DOHH2 (cell line): ENCODE measurements at regions not wholly inside any gene's neighbourhood (a gene's known extent, or its start where the extent isn't known, plus 50 kb on each side); places are given as distances from the start of the nearest gene placed in this dataset.

Experiments
- H3F3A ChIP-seq: fragments of 200-600 bp; sonication (generic), shearing (Covaris generic); 2 replicates; pipeline ENCODE4 v1.6.0; 2016; ENCODE audit warnings: antibody characterized with exemption, mild to moderate bottlenecking; ENCODE audit not compliant: control insufficient read depth, insufficient read depth
- H3K27ac ChIP-seq: fragments of 200-600 bp; sonication (generic); 2 replicates; pipeline ENCODE4 v1.5.1; 2014; ENCODE audit warnings: low read depth, mild to moderate bottlenecking, low read length, moderate library complexity
- H3K27me3 ChIP-seq: fragments of 200-600 bp; sonication (generic); 2 replicates; pipeline ENCODE4 v1.6.1; 2014; ENCODE audit warnings: mild to moderate bottlenecking, low read length, mixed read lengths; ENCODE audit not compliant: control insufficient read depth
- H3K36me3 ChIP-seq: fragments of 200-600 bp; sonication (generic); 2 replicates; pipeline ENCODE4 v1.6.1; 2014; ENCODE audit warnings: mild to moderate bottlenecking, low read length, moderate library complexity, mixed read lengths; ENCODE audit not compliant: control insufficient read depth
- H3K4me1 ChIP-seq: fragments of 200-600 bp; sonication (generic); 2 replicates; pipeline ENCODE4 v1.6.1; 2014; ENCODE audit warnings: mild to moderate bottlenecking, low read length, mixed read lengths; ENCODE audit not compliant: control insufficient read depth
- H3K4me2 ChIP-seq: fragments of 200-600 bp; sonication (generic); 2 replicates; pipeline ENCODE4 v1.6.0; 2014; ENCODE audit warnings: mild to moderate bottlenecking, low read length, moderate library complexity
- H3K4me3 ChIP-seq: fragments of 200-600 bp; sonication (generic); 2 replicates; pipeline ENCODE4 v1.5.1; 2014; ENCODE audit warnings: mild to moderate bottlenecking, low read length, mixed read lengths
- H3K79me2 ChIP-seq: fragments of 200-600 bp; sonication (generic); 2 replicates; pipeline ENCODE4 v1.6.1; 2014; ENCODE audit warnings: mild to moderate bottlenecking, low read length, mixed read lengths; ENCODE audit not compliant: control insufficient read depth
- H3K9me2 ChIP-seq: fragments of 200-600 bp; sonication (generic); replicated peaks from 2 replicates; pipeline ENCODE4 v1.6.1; 2014; ENCODE audit warnings: mild to moderate bottlenecking, low read length, mixed read lengths; ENCODE audit not compliant: control insufficient read depth
- H3K9me3 ChIP-seq: fragments of 200-600 bp; sonication (generic); 2 replicates; pipeline ENCODE4 v1.6.1; 2014; ENCODE audit warnings: antibody characterized with exemption, low read length, mixed read lengths; ENCODE audit not compliant: control insufficient read depth, insufficient read depth
- H4K20me1 ChIP-seq: fragments of 200-600 bp; sonication (generic); 2 replicates; pipeline ENCODE4 v1.6.0; 2014; ENCODE audit warnings: low read depth, mild to moderate bottlenecking, antibody characterized with exemption, low read length, moderate library complexity; ENCODE audit not compliant: control insufficient read depth, insufficient read depth
- EZH2phosphoT487 ChIP-seq: fragments of 200-600 bp; sonication (generic); IDR thresholded peaks from 2 replicates; pipeline ENCODE4 v1.6.1; 2017; ENCODE audit warnings: borderline replicate concordance, mild to moderate bottlenecking, antibody characterized with exemption, low read length, moderate library complexity, mixed read lengths
- TF ChIP-seq, protein P1 (sequence below): fragments of 200-600 bp; sonication (generic); IDR thresholded peaks from one replicate; pipeline ENCODE4 v1.5.1; 2014; ENCODE audit warnings: antibody characterized with exemption, mild to moderate bottlenecking, low read depth, low read length; ENCODE audit not compliant: poor library complexity, severe bottlenecking

DNA sequence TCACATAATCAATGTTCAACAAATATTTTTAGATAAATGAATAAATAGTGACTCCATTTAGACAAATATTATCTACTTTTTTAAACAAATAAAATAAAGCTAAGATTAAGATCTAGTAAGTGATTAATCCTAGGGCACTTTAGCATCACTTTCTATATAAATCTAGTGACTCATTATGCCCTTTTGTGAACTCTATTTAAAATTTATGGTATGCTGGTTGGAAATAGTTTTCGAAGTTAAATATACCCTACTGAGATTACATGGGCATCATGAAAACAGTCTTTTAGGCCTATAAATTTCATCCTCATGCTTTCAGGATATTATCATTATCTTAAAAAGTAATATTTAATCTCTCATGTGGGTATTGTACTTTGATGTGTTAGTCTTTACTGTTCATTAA is 140.4 kb upstream of the UFL1 start:
- H3K36me3 ChIP-seq: no peaks in the 10 kb centered on the region

DNA sequence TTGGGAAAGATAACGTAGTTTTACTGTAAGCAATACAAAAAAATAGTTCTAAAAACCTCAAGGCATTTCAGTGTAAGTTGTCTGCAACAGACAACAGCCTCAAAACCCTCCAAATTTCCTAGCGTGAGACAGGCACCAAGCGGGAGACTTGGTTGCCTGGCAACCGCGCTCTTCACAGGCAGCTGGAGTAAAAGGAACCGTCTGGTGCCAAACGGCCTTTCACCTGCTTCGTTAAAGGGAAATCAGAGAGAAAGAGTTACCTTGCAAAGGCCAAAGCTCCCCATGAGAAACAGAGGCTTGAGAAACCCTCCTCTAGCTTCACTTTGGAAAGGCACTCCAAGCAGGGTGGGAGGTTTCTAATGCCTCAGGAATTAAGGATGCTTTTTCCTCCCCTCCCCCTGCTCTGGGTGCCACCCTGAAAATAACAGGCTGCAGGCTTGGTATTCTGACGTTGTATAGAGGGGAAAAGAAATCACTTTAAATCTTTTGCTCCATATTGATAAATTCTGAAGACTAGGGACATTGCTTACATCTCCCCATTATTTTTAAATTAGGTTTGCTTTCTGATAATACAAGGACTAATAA is 129.7 kb upstream of the UFL1 start:
- no peaks in the 10 kb centered on the region for H3K9me3 ChIP-seq
- no peak overlapping the region for H3K27ac ChIP-seq
- no peak overlapping the region for H3K4me2 ChIP-seq
- no peaks in the 10 kb centered on the region for H3K4me1 ChIP-seq
- H3F3A ChIP-seq: no peaks in the 10 kb centered on the region
- no peaks in the 10 kb centered on the region for H3K79me2 ChIP-seq
- no peaks in the 10 kb centered on the region for H3K36me3 ChIP-seq
- TF ChIP-seq, protein P1, sequence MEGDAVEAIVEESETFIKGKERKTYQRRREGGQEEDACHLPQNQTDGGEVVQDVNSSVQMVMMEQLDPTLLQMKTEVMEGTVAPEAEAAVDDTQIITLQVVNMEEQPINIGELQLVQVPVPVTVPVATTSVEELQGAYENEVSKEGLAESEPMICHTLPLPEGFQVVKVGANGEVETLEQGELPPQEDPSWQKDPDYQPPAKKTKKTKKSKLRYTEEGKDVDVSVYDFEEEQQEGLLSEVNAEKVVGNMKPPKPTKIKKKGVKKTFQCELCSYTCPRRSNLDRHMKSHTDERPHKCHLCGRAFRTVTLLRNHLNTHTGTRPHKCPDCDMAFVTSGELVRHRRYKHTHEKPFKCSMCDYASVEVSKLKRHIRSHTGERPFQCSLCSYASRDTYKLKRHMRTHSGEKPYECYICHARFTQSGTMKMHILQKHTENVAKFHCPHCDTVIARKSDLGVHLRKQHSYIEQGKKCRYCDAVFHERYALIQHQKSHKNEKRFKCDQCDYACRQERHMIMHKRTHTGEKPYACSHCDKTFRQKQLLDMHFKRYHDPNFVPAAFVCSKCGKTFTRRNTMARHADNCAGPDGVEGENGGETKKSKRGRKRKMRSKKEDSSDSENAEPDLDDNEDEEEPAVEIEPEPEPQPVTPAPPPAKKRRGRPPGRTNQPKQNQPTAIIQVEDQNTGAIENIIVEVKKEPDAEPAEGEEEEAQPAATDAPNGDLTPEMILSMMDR: no peak
- no peak for TF ChIP-seq EZH2phosphoT487
- no peaks in the 10 kb centered on the region for H3K27me3 ChIP-seq
- no peaks in the 10 kb centered on the region for H4K20me1 ChIP-seq
- no peak overlapping the region for H3K4me3 ChIP-seq
- no peaks in the 10 kb centered on the region for H3K9me2 ChIP-seq

More for the DNA sequence above, 140.4 kb upstream of the UFL1 start:
- Histone ChIP-seq H3K27me3 (no peaks in the 10 kb centered on the region), H3K4me2 (no peak overlapping the region), H3K9me2 (no peaks in the 10 kb centered on the region), H3K4me1 (no peaks in the 10 kb centered on the region), H3F3A (no peaks in the 10 kb centered on the region), H3K27ac (no peak overlapping the region), H3K9me3 (no peaks in the 10 kb centered on the region), H3K4me3 (no peak overlapping the region), H4K20me1 (no peaks in the 10 kb centered on the region), H3K79me2 (no peaks in the 10 kb centered on the region)
- TF ChIP-seq, protein P1: no peak
- no peak for TF ChIP-seq EZH2phosphoT487

DNA sequence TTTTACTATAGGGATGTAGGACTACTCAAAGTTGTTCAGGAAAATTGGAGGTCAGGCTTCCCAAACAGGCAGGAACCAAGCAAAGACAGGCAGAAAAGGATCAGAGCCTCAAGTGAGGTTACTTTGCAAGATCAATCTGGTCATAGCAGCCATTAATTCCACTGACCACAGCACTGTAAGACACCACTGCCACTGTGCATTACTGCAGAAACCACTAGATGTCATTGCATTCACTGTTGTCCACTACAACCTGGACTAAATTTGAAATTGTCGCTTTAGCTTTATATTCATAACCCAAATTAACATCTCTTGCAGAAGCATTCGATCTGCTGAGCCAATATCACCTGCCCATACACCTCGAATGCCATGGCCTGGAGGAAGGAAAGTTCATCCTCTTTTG is 126.9 kb upstream of the UFL1 start:
- Histone ChIP-seq H3K4me1 (no peaks in the 10 kb centered on the region), H3K9me3 (no peaks in the 10 kb centered on the region; the same call in 1 of the 2 replicates)
- TF ChIP-seq, protein P1: no peak
- no peak for TF ChIP-seq EZH2phosphoT487

DNA sequence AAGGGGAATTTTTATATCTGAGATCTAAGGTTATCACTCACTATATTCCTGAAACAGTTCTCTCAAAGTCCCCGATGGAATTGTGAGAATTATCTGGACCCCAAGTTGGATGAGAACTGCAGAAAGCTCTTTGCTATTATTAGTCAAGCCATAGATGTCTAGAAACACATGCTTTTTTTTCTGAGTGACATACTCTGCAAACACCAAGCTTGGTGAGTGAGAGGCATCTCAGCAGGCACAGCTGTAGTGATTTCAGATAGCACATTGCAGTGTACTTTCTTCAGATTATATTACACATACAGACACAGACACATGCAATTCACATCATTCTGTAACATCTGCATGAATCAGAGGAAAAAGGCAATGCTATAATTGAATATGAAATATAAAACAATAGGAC is 111.1 kb upstream of the UFL1 start:
- H3K4me3 ChIP-seq: no peak overlapping the region
- H3K27me3 ChIP-seq: no peaks in the 10 kb centered on the region
- no peaks in the 10 kb centered on the region for H4K20me1 ChIP-seq
- H3K79me2 ChIP-seq: no peaks in the 10 kb centered on the region
- H3F3A ChIP-seq: no peaks in the 10 kb centered on the region
- H3K9me2 ChIP-seq: no peaks in the 10 kb centered on the region
- no peak overlapping the region for H3K27ac ChIP-seq
- H3K9me3 ChIP-seq: no peaks in the 10 kb centered on the region
- H3K4me1 ChIP-seq: no peaks in the 10 kb centered on the region
- H3K36me3 ChIP-seq: no peaks in the 10 kb centered on the region
- H3K4me2 ChIP-seq: no peak overlapping the region
- no peak for TF ChIP-seq EZH2phosphoT487
- TF ChIP-seq, protein P1: no peak

More for the DNA sequence above, 126.9 kb upstream of the UFL1 start:
- Histone ChIP-seq H4K20me1 (no peaks in the 10 kb centered on the region), H3K79me2 (no peaks in the 10 kb centered on the region), H3K9me2 (no peaks in the 10 kb centered on the region), H3K27me3 (no peaks in the 10 kb centered on the region), H3K36me3 (no peaks in the 10 kb centered on the region), H3K4me2 (no peak overlapping the region), H3F3A (no peaks in the 10 kb centered on the region), H3K4me3 (no peak overlapping the region), H3K27ac (no peak overlapping the region)
